Progenitor cell of endocrine pancreas (in vitro differentiated cells): ENCODE measurements at regions not wholly inside any gene's neighbourhood (a gene's known extent, or its start where the extent isn't known, plus 50 kb on each side); places are given as distances from the start of the nearest gene placed in this dataset.

Experiments used
- DNase-seq: peaks from one replicate; pipeline ENCODE4 v3.0.0; 2021; ENCODE audit warnings: low spot score; ENCODE audit not compliant: unreplicated experiment
- H3K27ac Mint-ChIP-seq: 2 replicates; pipeline ENCODE4 v1.8.0; 2021; ENCODE audit warnings: mild to moderate bottlenecking, moderate library complexity, mixed read lengths
- H3K27me3 Mint-ChIP-seq: 2 replicates; pipeline ENCODE4 v1.8.0; 2021; ENCODE audit warnings: mixed read lengths
- H3K36me3 Mint-ChIP-seq: 2 replicates; pipeline ENCODE4 v1.8.0; 2022; ENCODE audit warnings: mixed read lengths; ENCODE audit not compliant: insufficient read depth
- H3K4me1 Mint-ChIP-seq: 2 replicates; pipeline ENCODE4 v1.8.0; 2021; ENCODE audit warnings: low read depth, mixed read lengths
- H3K4me3 Mint-ChIP-seq: 2 replicates; pipeline ENCODE4 v1.8.0; 2021; ENCODE audit warnings: low read depth, mild to moderate bottlenecking, moderate library complexity, mixed read lengths
- H3K9me3 Mint-ChIP-seq: 2 replicates; pipeline ENCODE4 v1.8.0; 2021; ENCODE audit warnings: low read depth, mixed read lengths
- CTCF ChIP-seq: fragments of 200-600 bp; sonication (generic); IDR thresholded peaks from one replicate; pipeline ENCODE4 v1.5.0; 2021; ENCODE audit warnings: antibody characterized with exemption, mild to moderate bottlenecking; ENCODE audit not compliant: unreplicated experiment

- no peak overlapping the region for H3K4me3 Mint-ChIP-seq
- peaks cover 17% of the 10 kb centered on the region for H3K9me3 Mint-ChIP-seq
- H3K36me3 Mint-ChIP-seq = no peaks in the 10 kb centered on the region
- H3K27ac Mint-ChIP-seq = no peak overlapping the region
- H3K4me1 Mint-ChIP-seq = no peaks in the 10 kb centered on the region
- DNase-seq = no peak
- no peak for TF ChIP-seq CTCF
- no peaks in the 10 kb centered on the region for H3K27me3 Mint-ChIP-seq
Measured at GRCh38 chr9:100661668-100662067, 83.8 kb downstream of the CAVIN4 start.

- Mint-ChIP-seq H3K9me3 (peaks cover 17% of the 10 kb centered on the region), H3K4me3 (no peak overlapping the region), H3K4me1 (no peaks in the 10 kb centered on the region), H3K27ac (no peak overlapping the region), H3K27me3 (no peaks in the 10 kb centered on the region), H3K36me3 (no peaks in the 10 kb centered on the region)
- no peak for DNase-seq
- no peak for TF ChIP-seq CTCF
Measured at GRCh38 chr9:100662122-100662521, 84.2 kb downstream of the CAVIN4 start.

GRCh38 chr9:100667448-100667847, 89.6 kb downstream of the CAVIN4 start:
- Mint-ChIP-seq H3K4me1 (no peaks in the 10 kb centered on the region), H3K4me3 (no peak overlapping the region), H3K27ac (no peak overlapping the region), H3K27me3 (no peaks in the 10 kb centered on the region), H3K9me3 (peaks cover 6% of the 10 kb centered on the region), H3K36me3 (no peaks in the 10 kb centered on the region)
- DNase-seq = no peak
- no peak for TF ChIP-seq CTCF

GRCh38 chr9:100668024-100668423, 90.1 kb downstream of the CAVIN4 start:
- Mint-ChIP-seq H3K36me3 (no peaks in the 10 kb centered on the region), H3K4me1 (no peaks in the 10 kb centered on the region), H3K27me3 (no peaks in the 10 kb centered on the region), H3K4me3 (no peak overlapping the region), H3K9me3 (peaks cover 6% of the 10 kb centered on the region), H3K27ac (no peak overlapping the region)
- no peak for DNase-seq
- TF ChIP-seq CTCF = no peak

- no peak overlapping the region for H3K27ac Mint-ChIP-seq
- H3K4me3 Mint-ChIP-seq = no peak overlapping the region
- no peak for DNase-seq
Measured at GRCh38 chr9:100669968-100670367, 92.1 kb downstream of the CAVIN4 start.

More at GRCh38 chr9:100669968-100670367, 92.1 kb downstream of the CAVIN4 start:
- no peaks in the 10 kb centered on the region for H3K4me1 Mint-ChIP-seq
- peaks cover 6% of the 10 kb centered on the region for H3K9me3 Mint-ChIP-seq
- no peaks in the 10 kb centered on the region for H3K36me3 Mint-ChIP-seq
- TF ChIP-seq CTCF = no peak
- no peaks in the 10 kb centered on the region for H3K27me3 Mint-ChIP-seq
